Adrenal gland (tissue), 9 donors: ENCODE measurements at regions not wholly inside any gene's neighbourhood (a gene's known extent, or its start where the extent isn't known, plus 50 kb on each side); places are given as distances from the start of the nearest gene placed in this dataset.
"Not testable (repeated sequence)": the region's sequence is repeated elsewhere in the genome, so short reads cannot be mapped to it uniquely, and the experiment has no call there.

Experiments used
- DNase-seq, 7 donors: peaks; one replicate each; pipeline ENCODE4 v3.0.0-alpha.2; 2019 to 2020
- H3K27ac ChIP-seq, 5 donors: fragments of 200-600 bp; sonication (generic) in 4 of 5; 1 replicate in 3 of 5; 2 replicates in 2 of 5; pipeline versions ENCODE4 v1.5.1 to v1.8.0; 2016 to 2020; ENCODE audit warnings: mild to moderate bottlenecking in 1 of 5
- H3K27me3 ChIP-seq: fragments of 200-600 bp; 2 replicates; pipeline ENCODE4 v1.8.0; 2021
- H3K36me3 ChIP-seq, 2 donors: fragments of 200-600 bp; replicated peaks in 1 of 2; 1 replicate in 1 of 2; 2 replicates in 1 of 2; pipeline versions ENCODE4 v1.5.1 to v1.8.0; 2018 to 2022
- H3K4me1 ChIP-seq, 2 donors: fragments of 200-600 bp; replicated peaks in 1 of 2; 1 replicate in 1 of 2; 2 replicates in 1 of 2; pipeline versions ENCODE4 v1.5.1 to v1.8.0; 2018 to 2021
- H3K4me3 ChIP-seq, 4 donors: fragments of 200-600 bp; sonication (generic) in 3 of 4; one replicate each; pipeline ENCODE4 v1.5.1; 2016 to 2018
- H3K9me3 ChIP-seq, 3 donors: fragments of 200-600 bp; sonication (generic) in 1 of 3; replicated peaks in 1 of 3; 1 replicate in 2 of 3; 2 replicates in 1 of 3; pipeline versions ENCODE4 v1.5.1 to v1.8.0; 2016 to 2021
- CTCF ChIP-seq, 6 experiments: fragments of 450-650 bp in 4 of 6; fragments of 200-600 bp in 2 of 6; sonication (generic) in 1 of 6; IDR thresholded peaks; 1 replicate in 5 of 6; 2 replicates in 1 of 6; pipeline versions ENCODE4 v1.5.1 to v1.8.0; 2016 to 2021; ENCODE audit warnings: antibody characterized with exemption in 6 of 6, mild to moderate bottlenecking in 2 of 6, moderate library complexity in 1 of 6
- POLR2A ChIP-seq, 2 donors: fragments of 450-650 bp; IDR thresholded peaks; one replicate each; pipeline ENCODE4 v1.6.1; 2017; ENCODE audit warnings: antibody characterized with exemption in 2 of 2, mild to moderate bottlenecking in 2 of 2, moderate library complexity in 1 of 2
- WGBS, 4 donors: extraction: QIAGEN DNeasy Blood & Tissue Kit in 2 of 4; methylation state at CpG; one replicate each; pipeline versions ENCODE4 v1.1.5 to v1.1.7; 2013 to 2017; 5-methylcytosine and 5-hydroxymethylcytosine counted together
- intact Hi-C, 2 donors: fragments of 100-400 bp; cut with DNase I; formaldehyde crosslinking; loops; one replicate each; pipeline versions ENCODE4 v1.14.1 to v1.15.0; 2022 to 2023
- donor health status: healthy with polysubstance abuse.
- donor health status: Bipolar disorder and iron deficiency.
- donor health status: DM: yes; HTN: yes; CAD: no.
- donor health status: DM: no; HTN: no; CAD: no.
- donor health status: DM: no; HTN: no; CAD: no.

DNA sequence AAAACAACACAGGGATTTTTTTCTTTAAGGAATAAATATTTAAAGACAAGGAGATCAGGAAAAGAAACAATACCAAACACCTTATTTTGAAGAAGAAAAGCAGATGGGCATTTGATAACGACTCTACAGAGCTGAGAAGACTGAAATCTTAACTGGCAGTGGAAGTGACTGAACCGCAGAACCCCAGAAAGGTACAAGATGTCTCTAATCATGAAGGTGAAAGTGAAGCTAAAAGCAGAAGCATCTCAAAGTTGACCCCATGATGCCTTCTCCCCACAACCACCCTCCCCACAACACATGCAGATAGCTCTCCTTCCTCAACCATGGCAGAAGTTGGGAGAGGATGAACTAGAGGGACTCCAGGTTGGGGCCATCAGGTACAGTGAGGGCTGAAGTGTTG lies 129.6 kb downstream of the ZNF648 start:
- H3K27me3 ChIP-seq = no peaks in the 10 kb centered on the region
- H3K4me3 ChIP-seq = no peak overlapping the region
- DNase-seq = no peak
- 80 to 87% (median 83%) methylated on average over 2 of the region's 2 CpGs for WGBS, 4 donors
- TF ChIP-seq POLR2A (IDR thresholded peaks at IDR 0.05) (no peak), CTCF (IDR thresholded peaks at IDR 0.05) (no peak)
- intact Hi-C loops = no loop called here
- no peaks in the 10 kb centered on the region for H3K36me3 ChIP-seq
- H3K9me3 ChIP-seq = no peaks in the 10 kb centered on the region
- no peak overlapping the region for H3K27ac ChIP-seq
- H3K4me1 ChIP-seq = no peaks in the 10 kb centered on the region

DNA sequence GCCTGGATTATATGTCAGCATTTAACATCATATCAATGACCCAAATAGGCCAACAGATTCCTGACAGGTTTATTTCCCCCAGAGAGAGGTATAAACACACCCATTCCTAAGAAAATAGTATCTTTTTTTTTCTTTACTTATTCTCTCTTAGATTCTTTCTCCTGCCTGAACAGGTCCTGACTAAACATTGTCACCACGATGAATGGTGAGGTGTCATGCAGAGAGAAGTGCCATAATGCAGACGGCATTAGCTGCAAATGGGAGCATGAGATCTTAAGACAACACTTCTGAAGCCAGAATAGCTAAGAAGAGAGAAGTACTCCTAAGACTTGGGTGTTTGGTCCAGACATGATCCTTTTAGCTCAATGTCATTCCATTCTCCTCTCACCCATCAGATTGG lies 131.3 kb downstream of the ZNF648 start:
- H3K27ac ChIP-seq = no peak overlapping the region
- intact Hi-C loops = no loop called here

DNA sequence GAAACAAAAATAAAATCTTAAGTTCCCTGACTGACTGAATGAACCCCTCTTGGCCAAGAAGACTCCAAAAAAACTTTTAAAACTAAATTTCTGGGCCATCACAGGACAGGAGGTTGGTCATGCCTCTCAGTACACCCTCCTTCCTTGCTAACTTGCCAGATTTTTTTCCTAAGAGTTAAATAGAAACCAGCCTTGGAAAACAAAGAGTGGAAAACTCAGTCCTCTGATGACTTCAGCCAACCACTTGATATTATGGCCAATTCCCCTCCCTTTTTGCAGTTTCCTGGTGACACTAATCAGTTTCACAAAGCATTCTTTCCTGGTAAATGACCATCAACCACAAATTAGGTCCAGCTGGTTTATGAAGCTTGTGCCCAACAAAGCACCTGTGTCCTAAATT lies 134.8 kb downstream of the ZNF648 start:
- Histone ChIP-seq H3K9me3 (no peaks in the 10 kb centered on the region), H3K4me1 (no peaks in the 10 kb centered on the region), H3K27ac (no peak overlapping the region), H3K36me3 (no peaks in the 10 kb centered on the region), H3K4me3 (no peak overlapping the region), H3K27me3 (no peaks in the 10 kb centered on the region)
- TF ChIP-seq POLR2A (IDR thresholded peaks at IDR 0.05) = no peak
- no peak for TF ChIP-seq CTCF (IDR thresholded peaks at IDR 0.05)
- intact Hi-C loops = no loop called here
- DNase-seq = no peak

More for the DNA sequence above, 131.3 kb downstream of the ZNF648 start:
- Histone ChIP-seq H3K4me1 (no peaks in the 10 kb centered on the region), H3K9me3 (no peaks in the 10 kb centered on the region), H3K36me3 (no peaks in the 10 kb centered on the region), H3K4me3 (no peak overlapping the region), H3K27me3 (no peaks in the 10 kb centered on the region)
- no peak for DNase-seq
- TF ChIP-seq CTCF (IDR thresholded peaks at IDR 0.05) (no peak), POLR2A (IDR thresholded peaks at IDR 0.05) (no peak)
- 69 to 79% (median 74%) methylated on average over 2 of the region's 2 CpGs for WGBS, 4 donors

- H3K27ac ChIP-seq, DNase-seq, intact Hi-C loops, H3K36me3 ChIP-seq, H3K27me3 ChIP-seq, H3K4me1 ChIP-seq, H3K9me3 ChIP-seq, H3K4me3 ChIP-seq: not testable (repeated sequence)
- 76 to 87% (median 82%) methylated on average over 2 of the region's 2 CpGs for WGBS, 4 donors
Measured at GRCh38 chr1:181924034-181924433, 137.5 kb downstream of the ZNF648 start.

GRCh38 chr1:181919542-181919941 lies 142.0 kb downstream of the ZNF648 start:
- no peaks in the 10 kb centered on the region for H3K36me3 ChIP-seq
- no peaks in the 10 kb centered on the region for H3K27me3 ChIP-seq
- intact Hi-C loops = no loop called here
- TF ChIP-seq CTCF (IDR thresholded peaks at IDR 0.05) (no peak), POLR2A (IDR thresholded peaks at IDR 0.05) (no peak)
- 82 to 100% (median 88%) methylated on average over 1 of the region's 1 CpG for WGBS, 4 donors
- DNase-seq = no peak
- no peaks in the 10 kb centered on the region for H3K4me1 ChIP-seq
- no peak overlapping the region for H3K4me3 ChIP-seq
- no peak overlapping the region for H3K27ac ChIP-seq
- no peaks in the 10 kb centered on the region for H3K9me3 ChIP-seq
